IMR-90 (cell line): ENCODE measurements at regions not wholly inside any gene's neighbourhood (a gene's known extent, or its start where the extent isn't known, plus 50 kb on each side); places are given as distances from the start of the nearest gene placed in this dataset.
"Not testable (repeated sequence)": the region's sequence is repeated elsewhere in the genome, so short reads cannot be mapped to it uniquely, and the experiment has no call there.

Experiments used
- ATAC-seq: fragments of 200-7000 bp; cut with Tn5 transposase; 2 replicates; pipeline ENCODE4 v1.9.1; 2020; ENCODE audit warnings: low read depth, mild to moderate bottlenecking, moderate library complexity
- BruUV-seq: library from RNA; stranded (reverse); fragments of 400-500 nt; replicated peaks from 2 replicates; lab custom pipeline; 2021; lab: Mats Ljungman, UMichigan
- CTCF ChIA-PET: fragments of 300-600 bp; formaldehyde crosslinking; extraction: SDS; loops from one replicate; lab custom pipeline; 2021; ENCODE audit warnings: antibody characterized with exemption; lab: Yijun Ruan, JAX
- POLR2A ChIA-PET: fragments of 300-600 bp; sonication (Branson Sonifier 250); formaldehyde crosslinking; loops from one replicate; lab custom pipeline; 2022; ENCODE audit warnings: antibody characterized with exemption; ENCODE audit not compliant: unreplicated experiment; lab: Charles Lee
- DNase-seq: peaks from one replicate; pipeline ENCODE4 v3.0.0; 2013
- H2AFZ ChIP-seq: replicated peaks from 2 replicates; pipeline ENCODE3; 2013; ENCODE audit warnings: low read length, mild to moderate bottlenecking; ENCODE audit not compliant: poor library complexity
- H2AK5ac ChIP-seq: 2 replicates; pipeline ENCODE4 v1.6.1; 2013; ENCODE audit warnings: low read depth, low read length, inconsistent platforms
- H2AK9ac ChIP-seq: replicated peaks from 2 replicates; pipeline ENCODE3; 2013; ENCODE audit warnings: mild to moderate bottlenecking, low read depth, low read length, moderate library complexity; ENCODE audit not compliant: poor library complexity
- H2BK120ac ChIP-seq: 2 replicates; pipeline ENCODE4 v1.6.1; 2013; ENCODE audit warnings: low read depth, low read length, inconsistent platforms
- H2BK15ac ChIP-seq: 3 replicates; pipeline ENCODE4 v1.6.1; 2013; ENCODE audit warnings: low read depth, low read length, inconsistent platforms
- H2BK20ac ChIP-seq: 2 replicates; pipeline ENCODE4 v1.6.1; 2013; ENCODE audit warnings: low read depth, mild to moderate bottlenecking, inconsistent platforms, low read length, moderate library complexity
- H2BK5ac ChIP-seq: 2 replicates; pipeline ENCODE4 v1.6.1; 2013; ENCODE audit warnings: mild to moderate bottlenecking, low read depth, low read length, inconsistent platforms; ENCODE audit not compliant: poor library complexity, severe bottlenecking
- H3K14ac ChIP-seq: replicated peaks from 2 replicates; pipeline ENCODE4 v1.6.1; 2013; ENCODE audit warnings: low read depth, low read length, inconsistent platforms
- H3K18ac ChIP-seq: 2 replicates; pipeline ENCODE4 v1.6.1; 2013; ENCODE audit warnings: low read depth, low read length, control low read depth
- H3K23ac ChIP-seq: 2 replicates; pipeline ENCODE4 v1.6.1; 2013; ENCODE audit warnings: low read depth, low read length, inconsistent platforms
- H3K27ac ChIP-seq: 2 replicates; pipeline ENCODE4 v1.5.1; 2013; ENCODE audit warnings: mild to moderate bottlenecking, control low read depth, low read length; ENCODE audit not compliant: insufficient read depth
- H3K27me3 ChIP-seq: 2 replicates; pipeline ENCODE4 v1.6.1; 2013; ENCODE audit warnings: low read length; ENCODE audit not compliant: control insufficient read depth, insufficient read depth
- H3K36me3 ChIP-seq: 2 replicates; pipeline ENCODE4 v1.6.1; 2013; ENCODE audit warnings: low read length, mixed read lengths; ENCODE audit not compliant: control insufficient read depth, insufficient read depth
- H3K4ac ChIP-seq: 2 replicates; pipeline ENCODE4 v1.6.1; 2013; ENCODE audit warnings: low read depth, low read length, inconsistent platforms
- H3K4me1 ChIP-seq: 2 replicates; pipeline ENCODE4 v1.6.1; 2013; ENCODE audit warnings: low read length, mixed read lengths; ENCODE audit not compliant: control insufficient read depth, insufficient read depth
- H3K4me2 ChIP-seq: 2 replicates; pipeline ENCODE4 v1.6.1; 2013; ENCODE audit warnings: low read depth, mild to moderate bottlenecking, control low read depth, low read length, moderate library complexity
- H3K4me3 ChIP-seq: 2 replicates; pipeline ENCODE4 v1.5.1; 2013; ENCODE audit warnings: low read depth, mild to moderate bottlenecking, control low read depth, low read length, moderate library complexity; ENCODE audit not compliant: insufficient read depth
- H3K56ac ChIP-seq: 2 replicates; pipeline ENCODE4 v1.6.1; 2013; ENCODE audit warnings: low read length, inconsistent platforms; ENCODE audit not compliant: insufficient read depth; ENCODE audit errors: extremely low read depth
- H3K79me1 ChIP-seq, 2 experiments: 2 replicates each; pipeline ENCODE4 v1.6.1; 2013; ENCODE audit warnings: low read length in 2 of 2, inconsistent platforms in 1 of 2, low read depth in 1 of 2
- H3K9ac ChIP-seq: 2 replicates; pipeline ENCODE4 v1.6.1; 2013; ENCODE audit warnings: low read depth, low read length, control low read depth
- H3K9me1 ChIP-seq: 2 replicates; pipeline ENCODE4 v1.6.1; 2013; ENCODE audit warnings: low read length, inconsistent platforms; ENCODE audit not compliant: insufficient read depth
- H3K9me3 ChIP-seq: 2 replicates; pipeline ENCODE4 v1.6.1; 2013; ENCODE audit warnings: low read length; ENCODE audit not compliant: control insufficient read depth, insufficient read depth
- H4K20me1 ChIP-seq: 2 replicates; pipeline ENCODE4 v1.6.1; 2013; ENCODE audit warnings: low read length, inconsistent platforms; ENCODE audit not compliant: insufficient read depth
- H4K5ac ChIP-seq: 2 replicates; pipeline ENCODE4 v1.6.1; 2013; ENCODE audit warnings: mild to moderate bottlenecking, low read depth, low read length, control low read depth
- H4K8ac ChIP-seq, 2 experiments: 2 replicates each; pipeline ENCODE4 v1.6.1; 2013; ENCODE audit warnings: low read depth in 2 of 2, low read length in 2 of 2, control low read depth in 1 of 2, inconsistent platforms in 1 of 2
- H4K91ac ChIP-seq: 2 replicates; pipeline ENCODE4 v1.6.1; 2013; ENCODE audit warnings: low read depth, low read length, inconsistent platforms; ENCODE audit not compliant: insufficient read depth
- WGBS, 2 experiments: methylation state at CpG; one replicate each; pipeline versions ENCODE4 v1.1.5 to v1.1.7; 2013; ENCODE audit warnings: missing lambda C conversion rate in 2 of 2; ENCODE audit not compliant: insufficient read length in 1 of 2; ENCODE audit errors: extremely low coverage in 2 of 2; 5-methylcytosine and 5-hydroxymethylcytosine counted together
- dilution Hi-C: fragments of 300-500 bp; cut with HindIII; formaldehyde crosslinking; loops from one replicate; pipeline ENCODE4 v1.14.3; 2018; ENCODE audit warnings: low sequenced_read_pairs; ENCODE audit not compliant: unreplicated experiment
- in situ Hi-C: fragments of 300-500 bp; cut with MboI; formaldehyde crosslinking; loops from 3 replicates; pipeline ENCODE4 v1.14.3; 2019; ENCODE audit warnings: low sequenced_read_pairs, inconsistent platforms, mixed read lengths
- intact Hi-C: fragments of 100-400 bp; cut with micrococcal nuclease; formaldehyde crosslinking; loops from 2 replicates; pipeline ENCODE4 v1.10.0; 2022

- H4K5ac ChIP-seq, H4K8ac ChIP-seq, H2BK15ac ChIP-seq, H3K9me1 ChIP-seq, H3K9me3 ChIP-seq, H3K4me3 ChIP-seq, H3K14ac ChIP-seq, H2AK9ac ChIP-seq, POLR2A ChIA-PET, intact Hi-C loops, H4K91ac ChIP-seq, H3K4ac ChIP-seq, dilution Hi-C loops, H3K27me3 ChIP-seq, CTCF ChIA-PET, H3K23ac ChIP-seq, H3K9ac ChIP-seq, H2AFZ ChIP-seq, H4K20me1 ChIP-seq, BruUV-seq, H3K4me2 ChIP-seq, DNase-seq, ATAC-seq, H3K36me3 ChIP-seq, H3K79me1 ChIP-seq, H2BK5ac ChIP-seq, H3K27ac ChIP-seq, H3K56ac ChIP-seq, H3K4me1 ChIP-seq, in situ Hi-C loops, H2AK5ac ChIP-seq, H2BK20ac ChIP-seq, H3K18ac ChIP-seq, H2BK120ac ChIP-seq: not testable (repeated sequence)
- no CpG with 5 or more reads among the region's 8 CpGs for WGBS, 2 experiments
Observed at GRCh38 chr5:40417046-40417810, 262.5 kb upstream of the PTGER4 start.
